Trophoblast cell (in vitro differentiated cells and primary cell): ENCODE measurements at regions not wholly inside any gene's neighbourhood (a gene's known extent, or its start where the extent isn't known, plus 50 kb on each side); places are given as distances from the start of the nearest gene placed in this dataset.

Source experiments
- DNase-seq, 2 donors: peaks; one replicate each; pipeline ENCODE4 v3.0.0-alpha.2; 2016
- H2AFZ ChIP-seq: 2 replicates; pipeline ENCODE4 v1.6.1; 2013; ENCODE audit warnings: low read length, moderate library complexity, mild to moderate bottlenecking; ENCODE audit not compliant: insufficient read depth, poor library complexity
- H2AK5ac ChIP-seq: 2 replicates; pipeline ENCODE4 v1.6.1; 2013; ENCODE audit warnings: mild to moderate bottlenecking, low read length
- H2BK120ac ChIP-seq: 2 replicates; pipeline ENCODE4 v1.6.1; 2013; ENCODE audit warnings: low read length, mild to moderate bottlenecking, moderate library complexity; ENCODE audit not compliant: insufficient read depth, poor library complexity
- H2BK12ac ChIP-seq: 2 replicates; pipeline ENCODE4 v1.6.1; 2013; ENCODE audit warnings: mild to moderate bottlenecking, low read length, moderate library complexity
- H2BK5ac ChIP-seq: 2 replicates; pipeline ENCODE4 v1.6.1; 2013; ENCODE audit warnings: low read length, low read depth, moderate library complexity, mild to moderate bottlenecking; ENCODE audit not compliant: poor library complexity
- H3K14ac ChIP-seq: 2 replicates; pipeline ENCODE4 v1.6.1; 2013; ENCODE audit warnings: mild to moderate bottlenecking, low read length
- H3K18ac ChIP-seq: 2 replicates; pipeline ENCODE4 v1.6.1; 2013; ENCODE audit warnings: mild to moderate bottlenecking, low read length
- H3K23ac ChIP-seq: 2 replicates; pipeline ENCODE4 v1.6.1; 2013; ENCODE audit warnings: low read length
- H3K27ac ChIP-seq: 2 replicates; pipeline ENCODE4 v1.5.1; 2013; ENCODE audit warnings: low read depth, mild to moderate bottlenecking, inconsistent platforms, low read length, moderate library complexity
- H3K27me3 ChIP-seq: 2 replicates; pipeline ENCODE4 v1.6.1; 2013; ENCODE audit warnings: inconsistent platforms, mild to moderate bottlenecking, low read length, moderate library complexity; ENCODE audit not compliant: insufficient read depth
- H3K36me3 ChIP-seq, 2 experiments: 1 replicate in 1 of 2; 2 replicates in 1 of 2; pipeline ENCODE4 v1.6.1; 2013; ENCODE audit warnings: low read length in 2 of 2, mild to moderate bottlenecking in 2 of 2, moderate library complexity in 1 of 2; ENCODE audit not compliant: insufficient read depth in 2 of 2, control insufficient read depth in 1 of 2
- H3K4ac ChIP-seq: 2 replicates; pipeline ENCODE4 v1.6.1; 2013; ENCODE audit warnings: low read depth, mild to moderate bottlenecking, low read length, moderate library complexity
- H3K4me1 ChIP-seq, 2 experiments: 1 replicate in 1 of 2; 2 replicates in 1 of 2; pipeline ENCODE4 v1.6.1; 2013; ENCODE audit warnings: low read length in 2 of 2, mild to moderate bottlenecking in 2 of 2, moderate library complexity in 1 of 2; ENCODE audit not compliant: insufficient read depth in 2 of 2, control insufficient read depth in 1 of 2
- H3K4me2 ChIP-seq: 2 replicates; pipeline ENCODE4 v1.6.1; 2013; ENCODE audit warnings: inconsistent platforms, mild to moderate bottlenecking, low read length, moderate library complexity
- H3K4me3 ChIP-seq: 2 replicates; pipeline ENCODE4 v1.5.1; 2013; ENCODE audit warnings: mild to moderate bottlenecking, low read depth, low read length, inconsistent platforms
- H3K79me1 ChIP-seq: one replicate; pipeline ENCODE4 v1.6.1; 2013; ENCODE audit warnings: low read length
- H3K79me2 ChIP-seq: 2 replicates; pipeline ENCODE4 v1.6.1; 2013; ENCODE audit warnings: low read length, mild to moderate bottlenecking; ENCODE audit not compliant: control insufficient read depth, insufficient read depth, poor library complexity
- H3K9ac ChIP-seq: 2 replicates; pipeline ENCODE4 v1.6.1; 2013; ENCODE audit warnings: mild to moderate bottlenecking, low read length
- H3K9me3 ChIP-seq: 2 replicates; pipeline ENCODE4 v1.6.1; 2013; ENCODE audit warnings: low read depth, mild to moderate bottlenecking, control low read depth, inconsistent platforms, low read length; ENCODE audit not compliant: insufficient read depth
- H4K12ac ChIP-seq: 2 replicates; pipeline ENCODE4 v1.6.1; 2013; ENCODE audit warnings: low read depth, mild to moderate bottlenecking, low read length, moderate library complexity
- H4K8ac ChIP-seq: 2 replicates; pipeline ENCODE4 v1.6.1; 2013; ENCODE audit warnings: low read depth, mild to moderate bottlenecking, low read length, moderate library complexity
- H4K91ac ChIP-seq: one replicate; pipeline ENCODE4 v1.6.1; 2013; ENCODE audit warnings: low read depth, mild to moderate bottlenecking, low read length, moderate library complexity
- WGBS: extraction: QIAGEN DNeasy Blood & Tissue Kit; methylation state at CpG from one replicate; pipeline ENCODE4 v1.1.7; 2013; ENCODE audit warnings: missing lambda C conversion rate; ENCODE audit not compliant: insufficient read length, insufficient coverage; ENCODE audit errors: extremely low coverage; 5-methylcytosine and 5-hydroxymethylcytosine counted together

DNA sequence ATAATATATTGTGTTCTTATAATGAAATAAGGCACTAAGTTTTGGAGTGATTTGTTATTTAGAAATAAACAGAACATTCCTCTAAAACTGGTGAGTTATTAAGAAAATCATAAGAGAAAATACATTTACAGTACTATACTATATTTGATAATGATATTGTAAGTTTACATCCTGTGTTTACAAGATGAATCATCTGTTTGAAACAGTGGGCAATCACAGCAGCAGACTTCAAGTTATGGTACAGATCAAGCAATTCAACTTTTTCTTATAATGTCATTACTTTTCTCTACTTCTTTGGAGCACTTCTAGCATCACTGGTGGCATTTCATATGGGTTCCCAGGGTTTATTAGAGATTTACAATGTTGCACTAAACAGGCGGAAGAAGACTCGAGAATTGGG lies 86.5 kb upstream of the BRINP3 start:
- H3K4me1 ChIP-seq, result no peaks in the 10 kb centered on the region
- H2BK120ac ChIP-seq, result no peak overlapping the region
- no peaks in the 10 kb centered on the region for H3K79me2 ChIP-seq
- H3K36me3 ChIP-seq, result no peaks in the 10 kb centered on the region
- no peak overlapping the region for H2BK12ac ChIP-seq
- no peak overlapping the region for H3K9ac ChIP-seq
- no peak overlapping the region for H3K14ac ChIP-seq
- H4K12ac ChIP-seq, result no peak overlapping the region
- H3K4me2 ChIP-seq, result no peak overlapping the region
- H4K91ac ChIP-seq, result no peak overlapping the region
- DNase-seq, result no peak
- no peak overlapping the region for H3K4me3 ChIP-seq
- no peak overlapping the region for H2BK5ac ChIP-seq
- H4K8ac ChIP-seq, result no peak overlapping the region
- H3K79me1 ChIP-seq, result no peaks in the 10 kb centered on the region
- H3K27ac ChIP-seq, result no peak overlapping the region
- H2AK5ac ChIP-seq, result no peak overlapping the region
- peaks cover 3% of the 10 kb centered on the region for H3K9me3 ChIP-seq
- H3K18ac ChIP-seq, result no peak overlapping the region
- no peak overlapping the region for H3K4ac ChIP-seq
- H2AFZ ChIP-seq, result no peak overlapping the region
- WGBS, result no CpG with 5 or more reads among the region's 2 CpGs
- no peaks in the 10 kb centered on the region for H3K27me3 ChIP-seq
- no peak overlapping the region for H3K23ac ChIP-seq

DNA sequence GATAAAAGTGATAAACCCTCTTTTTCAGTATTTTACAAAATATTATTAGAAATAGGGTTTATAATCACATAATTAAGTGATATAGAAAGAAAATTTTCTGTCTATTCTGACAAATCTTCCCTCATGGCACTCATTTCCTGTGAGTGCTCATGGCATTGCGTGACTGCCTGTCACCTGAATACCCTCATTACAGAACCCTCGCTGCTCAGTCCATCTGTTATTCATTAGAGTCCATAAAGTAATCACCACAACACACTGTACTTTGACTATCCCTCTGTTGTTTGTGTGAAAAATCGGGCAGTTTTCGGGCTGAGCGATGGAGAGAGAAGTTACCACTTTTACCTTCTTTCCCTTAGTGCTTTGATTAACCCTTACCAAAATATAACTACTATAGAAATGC lies 100.4 kb upstream of the BRINP3 start:
- Histone ChIP-seq H3K79me2 (no peaks in the 10 kb centered on the region), H3K4me1 (no peaks in the 10 kb centered on the region), H3K14ac (no peak overlapping the region), H2BK5ac (no peak overlapping the region), H4K91ac (no peak overlapping the region), H4K12ac (no peak overlapping the region), H2AFZ (no peak overlapping the region), H3K9me3 (no peaks in the 10 kb centered on the region), H3K23ac (no peak overlapping the region), H3K27me3 (no peaks in the 10 kb centered on the region), H3K79me1 (no peaks in the 10 kb centered on the region), H3K4me3 (no peak overlapping the region), H2BK12ac (no peak overlapping the region), H4K8ac (no peak overlapping the region), H2BK120ac (no peak overlapping the region), H3K36me3 (no peaks in the 10 kb centered on the region), H2AK5ac (no peak overlapping the region), H3K4ac (no peak overlapping the region), H3K18ac (no peak overlapping the region), H3K27ac (no peak overlapping the region), H3K4me2 (no peak overlapping the region), H3K9ac (no peak overlapping the region)
- no CpG with 5 or more reads among the region's 5 CpGs for WGBS
- no peak for DNase-seq

DNA sequence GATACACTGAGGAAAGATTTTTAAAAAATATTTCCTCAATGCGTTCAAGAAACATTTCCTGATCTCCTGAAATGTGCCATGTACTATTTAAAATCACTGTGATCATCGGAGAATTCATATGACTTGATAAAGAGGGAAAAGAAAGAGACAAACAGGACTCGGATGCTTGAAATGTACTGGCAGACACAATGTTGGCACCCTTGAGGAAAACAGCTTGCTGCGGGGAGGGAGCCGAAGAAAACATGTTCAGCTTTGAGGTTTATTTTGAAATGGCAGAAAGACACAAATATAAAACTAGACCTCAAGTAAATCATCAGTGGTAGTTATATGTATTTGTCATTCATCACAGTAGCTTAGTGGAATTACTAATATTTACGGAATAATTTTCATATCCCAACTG lies 100.9 kb upstream of the BRINP3 start:
- Histone ChIP-seq H4K8ac (no peak overlapping the region), H4K12ac (no peak overlapping the region), H3K23ac (no peak overlapping the region), H2BK12ac (no peak overlapping the region), H3K14ac (no peak overlapping the region), H3K9ac (no peak overlapping the region), H3K4me3 (no peak overlapping the region), H4K91ac (no peak overlapping the region), H3K9me3 (no peaks in the 10 kb centered on the region), H3K79me2 (no peaks in the 10 kb centered on the region), H2BK120ac (no peak overlapping the region), H3K18ac (no peak overlapping the region), H2AFZ (no peak overlapping the region), H3K27ac (no peak overlapping the region), H3K4me1 (no peaks in the 10 kb centered on the region), H2AK5ac (no peak overlapping the region), H3K79me1 (no peaks in the 10 kb centered on the region), H3K4ac (no peak overlapping the region), H3K4me2 (no peak overlapping the region), H3K27me3 (no peaks in the 10 kb centered on the region), H2BK5ac (no peak overlapping the region), H3K36me3 (no peaks in the 10 kb centered on the region)
- DNase-seq, result no peak
- WGBS, result no CpG with 5 or more reads among the region's 6 CpGs

DNA sequence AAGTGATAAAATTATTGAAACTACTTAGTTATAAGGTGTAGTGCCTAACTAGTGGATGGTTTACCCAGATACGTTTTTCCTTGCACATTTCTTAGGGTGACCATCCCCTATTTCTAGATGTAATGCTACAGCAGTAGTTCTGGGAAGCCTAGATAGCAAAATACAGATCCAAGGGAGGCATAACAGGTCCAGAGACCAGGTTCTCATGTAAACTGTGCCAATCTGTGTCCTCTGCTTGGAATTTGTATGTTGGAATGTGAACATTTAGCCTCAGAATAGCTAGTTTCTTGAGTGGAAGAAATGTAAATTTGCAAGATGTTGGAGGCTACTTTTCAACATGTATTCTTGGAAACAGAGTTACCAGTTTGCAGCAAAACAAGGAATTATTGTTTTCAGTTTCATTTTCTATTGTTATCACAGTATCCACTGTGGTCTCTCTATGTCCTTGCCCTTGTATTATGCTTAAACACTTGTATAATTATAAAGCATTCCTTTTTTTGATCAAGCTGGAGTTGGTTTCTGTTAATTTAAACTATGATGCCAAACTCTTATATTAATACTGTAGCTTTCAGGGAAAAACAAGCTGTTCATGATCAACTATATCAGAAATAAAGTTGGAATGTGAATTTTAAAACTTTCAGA lies 102.0 kb upstream of the BRINP3 start:
- H2BK5ac ChIP-seq, result no peak overlapping the region
- H3K23ac ChIP-seq, result no peak overlapping the region
- H3K79me2 ChIP-seq, result no peaks in the 10 kb centered on the region
- no peak overlapping the region for H3K14ac ChIP-seq
- no peak overlapping the region for H3K4me3 ChIP-seq
- H4K12ac ChIP-seq, result no peak overlapping the region
- H3K36me3 ChIP-seq, result no peaks in the 10 kb centered on the region
- no peaks in the 10 kb centered on the region for H3K4me1 ChIP-seq
- no peak overlapping the region for H4K91ac ChIP-seq
- no peaks in the 10 kb centered on the region for H3K27me3 ChIP-seq
- no peak overlapping the region for H2AFZ ChIP-seq
- no peak overlapping the region for H3K4ac ChIP-seq
- no peak overlapping the region for H4K8ac ChIP-seq
- H3K79me1 ChIP-seq, result no peaks in the 10 kb centered on the region
- no peak overlapping the region for H3K4me2 ChIP-seq
- no peak overlapping the region for H2BK120ac ChIP-seq
- no peak overlapping the region for H2AK5ac ChIP-seq
- no CpG with 5 or more reads among the region's 1 CpG for WGBS
- no peak overlapping the region for H3K18ac ChIP-seq
- no peak overlapping the region for H2BK12ac ChIP-seq
- no peak overlapping the region for H3K9ac ChIP-seq
- no peak overlapping the region for H3K27ac ChIP-seq
- H3K9me3 ChIP-seq, result no peaks in the 10 kb centered on the region
- no peak for DNase-seq
